ENCODE measurements at regions not wholly inside any gene's neighbourhood (a gene's known extent, or its start where the extent isn't known, plus 50 kb on each side); places are given as distances from the start of the nearest gene placed in this dataset.

DNA sequence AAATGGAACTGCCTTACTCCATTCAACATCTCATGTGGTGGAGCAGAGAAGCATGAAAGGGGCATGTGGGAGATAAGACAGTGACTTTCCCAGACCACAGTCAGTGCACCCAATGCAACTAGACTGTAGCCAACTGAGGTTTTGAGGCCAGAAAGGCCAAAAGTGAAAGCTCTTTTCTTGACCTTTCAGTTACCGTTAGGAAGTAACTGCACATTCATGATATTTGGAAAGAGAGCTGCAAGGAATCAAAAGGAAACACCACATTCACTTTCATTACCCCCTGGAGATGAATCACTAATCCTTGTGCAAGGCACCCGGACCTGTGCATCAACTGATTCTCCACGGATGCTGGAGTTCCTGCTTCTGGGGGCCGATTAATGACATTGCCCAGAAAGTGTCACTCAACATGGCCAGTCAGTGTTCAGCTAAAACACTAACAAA is 72.9 kb upstream of the ELK3 start:
- TF ChIP-seq, protein P1, sequence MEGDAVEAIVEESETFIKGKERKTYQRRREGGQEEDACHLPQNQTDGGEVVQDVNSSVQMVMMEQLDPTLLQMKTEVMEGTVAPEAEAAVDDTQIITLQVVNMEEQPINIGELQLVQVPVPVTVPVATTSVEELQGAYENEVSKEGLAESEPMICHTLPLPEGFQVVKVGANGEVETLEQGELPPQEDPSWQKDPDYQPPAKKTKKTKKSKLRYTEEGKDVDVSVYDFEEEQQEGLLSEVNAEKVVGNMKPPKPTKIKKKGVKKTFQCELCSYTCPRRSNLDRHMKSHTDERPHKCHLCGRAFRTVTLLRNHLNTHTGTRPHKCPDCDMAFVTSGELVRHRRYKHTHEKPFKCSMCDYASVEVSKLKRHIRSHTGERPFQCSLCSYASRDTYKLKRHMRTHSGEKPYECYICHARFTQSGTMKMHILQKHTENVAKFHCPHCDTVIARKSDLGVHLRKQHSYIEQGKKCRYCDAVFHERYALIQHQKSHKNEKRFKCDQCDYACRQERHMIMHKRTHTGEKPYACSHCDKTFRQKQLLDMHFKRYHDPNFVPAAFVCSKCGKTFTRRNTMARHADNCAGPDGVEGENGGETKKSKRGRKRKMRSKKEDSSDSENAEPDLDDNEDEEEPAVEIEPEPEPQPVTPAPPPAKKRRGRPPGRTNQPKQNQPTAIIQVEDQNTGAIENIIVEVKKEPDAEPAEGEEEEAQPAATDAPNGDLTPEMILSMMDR (IDR thresholded peaks at IDR 0.05; ENCODE audit: insufficient read depth, low read length) = no peak
- peak; percentile 40; the same call in 1 of the 2 replicates for TF ChIP-seq POLR2AphosphoS5 (IDR thresholded peaks at IDR 0.05; ENCODE audit: low read depth)
